Activated T-cell treated with anti-CD3 and anti-CD28 coated beads, Interleukin-2, amount 50 U/mL, for 4 hours (primary cell): ENCODE measurements at regions not wholly inside any gene's neighbourhood (a gene's known extent, or its start where the extent isn't known, plus 50 kb on each side); places are given as distances from the start of the nearest gene placed in this dataset.
"Not testable (repeated sequence)": the region's sequence is repeated elsewhere in the genome, so short reads cannot be mapped to it uniquely, and the experiment has no call there.

Source experiments
- ATAC-seq, 2 donors: fragments of 200-7000 bp; cut with Tn5 transposase; one replicate each; pipeline ENCODE4 v1.10.0; 2021
- DNase-seq: peaks from one replicate; pipeline ENCODE4 v3.0.0-alpha.2; 2020
- H3K27me3 Mint-ChIP-seq: one replicate; pipeline ENCODE4 v1.8.0; 2021; ENCODE audit warnings: low read depth, mixed read lengths
- H3K36me3 Mint-ChIP-seq: one replicate; pipeline ENCODE4 v1.8.0; 2022; ENCODE audit warnings: mixed read lengths; ENCODE audit not compliant: insufficient read depth
- H3K4me1 Mint-ChIP-seq: one replicate; pipeline ENCODE4 v1.8.0; 2021; ENCODE audit warnings: low read depth, mixed read lengths
- H3K4me3 Mint-ChIP-seq: one replicate; pipeline ENCODE4 v1.8.0; 2021; ENCODE audit warnings: mild to moderate bottlenecking, moderate library complexity, mixed read lengths
- H3K9me3 Mint-ChIP-seq: one replicate; pipeline ENCODE4 v1.8.0; 2021; ENCODE audit warnings: mixed read lengths

DNA sequence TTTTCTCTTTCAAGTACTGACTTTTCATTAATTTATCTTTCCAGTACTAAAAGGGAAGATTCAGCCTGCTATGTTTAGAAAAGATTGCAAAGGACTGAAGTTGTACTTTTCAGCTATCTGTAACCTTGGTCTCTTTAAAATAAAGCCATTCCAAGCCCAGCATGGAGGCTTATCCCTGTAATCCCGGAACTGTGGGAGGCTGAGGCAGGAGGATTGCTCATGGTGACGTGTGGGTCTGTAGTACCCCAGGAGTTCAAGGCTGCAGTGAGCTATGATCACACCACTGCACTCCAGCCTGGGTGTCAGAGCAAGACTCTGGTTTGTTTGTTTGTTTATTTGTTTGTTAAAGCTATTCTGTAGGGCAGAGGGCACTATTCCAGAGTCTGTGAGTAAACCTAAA is 50.6 kb upstream of the TMEM170B start:
- H3K27me3 Mint-ChIP-seq = no peaks in the 10 kb centered on the region
- DNase-seq = no peak
- H3K9me3 Mint-ChIP-seq = no peaks in the 10 kb centered on the region
- no peaks in the 10 kb centered on the region for H3K36me3 Mint-ChIP-seq
- H3K4me1 Mint-ChIP-seq = no peaks in the 10 kb centered on the region
- no peak for ATAC-seq
- no peak overlapping the region for H3K4me3 Mint-ChIP-seq

DNA sequence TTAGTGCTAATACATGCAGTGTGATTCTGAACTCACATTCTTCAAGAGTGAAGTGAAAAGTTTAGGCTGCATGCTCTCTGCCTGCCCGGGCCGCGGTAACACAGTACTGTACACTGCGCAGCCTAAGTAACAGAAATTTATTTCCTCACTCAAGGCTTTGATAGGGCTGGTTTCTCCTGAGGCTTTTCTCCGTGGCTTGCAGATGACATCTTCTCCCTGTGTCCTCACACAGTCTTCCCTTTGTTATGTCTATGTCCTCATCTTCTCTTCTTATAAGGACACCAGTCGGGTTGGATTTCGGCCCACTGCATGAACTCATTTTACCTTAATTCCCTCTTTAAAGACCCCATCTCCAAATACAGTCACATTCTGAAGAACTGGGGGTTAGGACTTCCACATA is 51.1 kb upstream of the TMEM170B start:
- no peaks in the 10 kb centered on the region for H3K27me3 Mint-ChIP-seq
- ATAC-seq (no peak), DNase-seq (no peak)
- H3K4me1 Mint-ChIP-seq = no peaks in the 10 kb centered on the region
- H3K36me3 Mint-ChIP-seq = no peaks in the 10 kb centered on the region
- H3K9me3 Mint-ChIP-seq = no peaks in the 10 kb centered on the region
- no peak overlapping the region for H3K4me3 Mint-ChIP-seq

DNA sequence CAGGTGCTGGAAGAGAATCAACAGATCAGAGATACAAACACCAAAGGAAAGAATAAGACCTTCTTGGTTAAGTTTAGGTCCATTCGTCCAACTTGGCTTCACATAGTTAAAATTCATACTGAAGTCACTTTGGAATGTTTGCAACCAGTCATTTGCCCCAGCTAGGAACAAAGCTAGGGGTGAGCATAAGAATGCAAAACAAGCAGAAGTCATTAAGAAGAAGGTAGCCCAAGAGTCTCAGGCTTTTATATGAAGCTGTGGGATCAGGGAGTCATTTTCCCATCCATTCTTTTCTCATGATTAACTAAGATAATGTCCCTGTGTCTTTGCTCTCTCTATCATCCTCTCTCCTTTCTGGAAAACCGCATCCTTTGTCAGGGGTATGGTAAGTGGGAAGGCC is 51.5 kb upstream of the TMEM170B start:
- Mint-ChIP-seq H3K36me3 (no peaks in the 10 kb centered on the region), H3K27me3 (no peaks in the 10 kb centered on the region), H3K9me3 (no peaks in the 10 kb centered on the region), H3K4me3 (no peak overlapping the region), H3K4me1 (no peaks in the 10 kb centered on the region)
- DNase-seq (no peak), ATAC-seq (no peak)

DNA sequence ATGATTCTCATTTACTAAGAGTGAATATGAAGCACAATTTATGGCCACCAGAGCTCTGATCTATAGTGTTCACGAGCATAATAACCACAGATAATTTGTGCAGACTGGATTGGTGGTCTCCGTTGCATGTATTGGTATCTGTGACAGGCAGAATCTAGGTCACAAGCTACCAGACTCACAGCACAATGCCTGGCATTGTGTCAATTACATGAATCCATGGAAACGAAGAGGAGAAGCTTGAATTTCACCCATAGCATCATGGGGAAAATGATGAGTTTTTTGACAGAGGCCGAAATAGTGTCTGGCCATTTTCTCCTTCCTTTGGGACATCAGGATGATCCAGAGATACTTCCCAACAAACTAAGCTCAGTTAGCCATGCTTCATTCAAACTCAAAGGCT is 52.3 kb upstream of the TMEM170B start:
- ATAC-seq (no peak), DNase-seq (no peak)
- Mint-ChIP-seq H3K4me1 (no peaks in the 10 kb centered on the region), H3K27me3 (no peaks in the 10 kb centered on the region), H3K9me3 (no peaks in the 10 kb centered on the region), H3K36me3 (no peaks in the 10 kb centered on the region), H3K4me3 (no peak overlapping the region)

DNA sequence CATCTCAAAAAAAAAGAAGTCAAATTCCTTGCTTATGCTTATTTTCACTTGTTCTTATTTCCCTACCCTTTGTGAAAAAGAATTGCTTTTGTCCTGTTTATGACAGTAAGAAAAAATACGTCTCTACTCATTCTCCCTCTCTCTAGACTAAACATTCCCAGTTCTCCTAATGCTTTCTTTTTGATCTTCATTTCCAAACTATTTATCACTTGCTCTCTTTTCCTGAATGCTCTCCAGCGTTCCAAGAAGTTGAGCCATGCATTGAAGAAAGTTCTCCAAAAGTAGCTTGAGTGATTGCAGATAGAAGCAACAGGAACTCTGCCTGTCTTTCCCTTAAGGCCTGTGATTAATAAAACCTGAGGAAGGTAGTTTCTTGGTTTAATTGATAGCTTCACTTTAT is 53.1 kb upstream of the TMEM170B start:
- ATAC-seq = no peak
- Mint-ChIP-seq H3K4me1 (no peaks in the 10 kb centered on the region), H3K36me3 (no peaks in the 10 kb centered on the region), H3K9me3 (no peaks in the 10 kb centered on the region), H3K4me3 (no peak overlapping the region), H3K27me3 (no peaks in the 10 kb centered on the region)
- DNase-seq = no peak

DNA sequence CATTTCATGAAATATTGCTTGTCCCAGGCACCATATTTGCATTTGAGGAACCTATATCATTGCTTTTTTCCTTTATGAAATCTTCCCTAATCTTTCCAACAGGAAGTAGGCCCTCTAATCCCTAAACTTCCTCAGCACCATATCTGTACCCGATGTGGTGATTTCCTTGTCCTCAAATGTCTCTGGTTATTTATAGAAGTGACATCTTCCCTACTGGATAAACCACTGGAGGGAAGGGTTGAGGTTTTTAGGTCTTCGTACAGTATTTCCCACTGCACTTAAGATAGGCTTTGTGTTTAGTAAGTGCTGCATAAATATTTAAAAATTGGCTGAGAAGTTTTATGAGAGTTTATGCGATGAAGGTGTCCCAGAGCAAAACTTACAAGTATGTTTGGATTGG is 54.9 kb upstream of the TMEM170B start:
- no peaks in the 10 kb centered on the region for H3K4me1 Mint-ChIP-seq
- H3K4me3 Mint-ChIP-seq = no peak overlapping the region
- H3K9me3 Mint-ChIP-seq = no peaks in the 10 kb centered on the region
- H3K27me3 Mint-ChIP-seq = no peaks in the 10 kb centered on the region
- no peaks in the 10 kb centered on the region for H3K36me3 Mint-ChIP-seq
- ATAC-seq (no peak), DNase-seq (no peak)

DNA sequence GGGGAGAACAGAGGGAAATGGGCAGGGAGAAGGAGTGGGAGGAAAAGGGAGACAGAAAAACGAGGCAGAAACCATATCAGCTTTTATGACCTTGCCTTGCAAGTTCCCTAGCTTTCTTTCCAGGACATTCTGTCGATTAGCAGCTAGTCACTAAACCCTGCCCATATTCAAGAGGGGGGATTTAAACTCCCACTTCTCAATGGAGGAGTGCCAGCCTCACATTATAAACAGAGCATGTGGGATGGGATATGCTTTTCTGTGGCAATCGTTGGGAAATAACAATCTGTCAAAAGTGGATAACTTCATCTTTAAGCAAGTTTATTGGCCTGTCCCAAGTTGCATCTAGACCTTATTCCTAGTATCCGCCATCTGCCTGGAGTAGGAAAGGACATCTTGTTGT is 57.0 kb upstream of the TMEM170B start:
- Mint-ChIP-seq H3K36me3 (no peaks in the 10 kb centered on the region), H3K4me1 (no peaks in the 10 kb centered on the region), H3K27me3 (peaks cover 9% of the 10 kb centered on the region), H3K9me3 (no peaks in the 10 kb centered on the region), H3K4me3 (no peak overlapping the region)
- no peak for ATAC-seq
- DNase-seq = no peak

DNA sequence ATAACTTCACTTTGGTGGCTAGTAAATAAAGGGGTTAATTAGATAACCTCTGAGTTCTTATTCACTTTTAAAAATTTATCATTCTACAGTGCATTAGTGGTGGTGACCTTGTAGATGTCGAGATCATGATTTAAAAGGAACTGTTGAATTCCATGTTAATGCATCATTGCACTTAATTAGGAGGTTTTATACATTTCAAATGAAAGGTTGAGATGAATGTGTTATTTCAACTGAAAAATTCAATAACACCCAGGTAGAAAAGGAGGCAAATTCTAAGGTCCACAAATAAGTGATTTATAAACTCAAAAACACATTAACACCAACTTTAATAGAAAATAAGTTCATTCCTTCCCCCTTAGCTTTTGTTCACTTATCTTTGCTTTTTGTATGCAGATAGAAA is 58.3 kb upstream of the TMEM170B start:
- no peaks in the 10 kb centered on the region for H3K9me3 Mint-ChIP-seq
- ATAC-seq (no peak), DNase-seq (no peak)
- H3K4me1 Mint-ChIP-seq = no peaks in the 10 kb centered on the region
- peaks cover 9% of the 10 kb centered on the region for H3K27me3 Mint-ChIP-seq
- H3K36me3 Mint-ChIP-seq = no peaks in the 10 kb centered on the region
- no peak overlapping the region for H3K4me3 Mint-ChIP-seq

DNA sequence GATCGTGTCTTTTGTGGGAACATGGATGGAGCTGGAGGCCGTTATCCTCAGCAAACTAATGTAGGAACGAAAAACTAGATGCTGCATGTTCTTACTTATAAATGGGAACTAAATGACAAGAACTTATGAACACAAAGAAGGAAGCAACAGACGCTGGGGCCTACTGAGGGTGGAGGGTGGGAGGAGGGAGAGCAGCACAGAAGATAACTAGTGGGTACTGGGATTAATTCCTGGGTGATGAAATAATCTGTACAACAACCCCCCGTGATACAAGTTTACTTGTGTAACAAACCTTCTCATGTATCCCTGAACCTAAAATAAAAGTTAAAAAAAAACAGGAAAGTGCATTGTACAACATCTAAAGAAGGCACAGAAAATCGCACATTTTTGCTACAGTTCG is 59.0 kb upstream of the TMEM170B start:
- Mint-ChIP-seq H3K9me3 (no peaks in the 10 kb centered on the region), H3K36me3 (no peaks in the 10 kb centered on the region), H3K4me1 (no peaks in the 10 kb centered on the region), H3K27me3 (peaks cover 9% of the 10 kb centered on the region), H3K4me3 (no peak overlapping the region)
- no peak for DNase-seq
- ATAC-seq = no peak

DNA sequence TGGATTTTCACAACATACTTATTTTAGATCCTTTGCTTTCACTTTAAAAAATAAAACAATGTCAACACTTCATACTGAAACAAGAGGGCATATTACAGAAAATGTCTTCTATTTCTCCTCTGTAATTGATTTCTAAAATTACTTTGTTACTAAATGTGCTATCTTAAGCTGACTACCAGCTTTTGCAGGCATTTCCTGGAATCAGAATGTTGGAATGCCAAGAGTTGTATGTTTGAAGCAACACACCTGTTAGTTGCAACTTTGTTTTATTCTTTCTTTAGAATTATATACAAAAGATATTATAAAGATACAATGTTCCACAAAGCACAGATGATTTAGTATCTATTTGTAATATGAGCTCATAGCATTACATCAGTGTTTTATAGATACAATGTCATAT is 62.5 kb upstream of the TMEM170B start:
- DNase-seq (no peak), ATAC-seq (no peak)
- Mint-ChIP-seq H3K4me1 (no peaks in the 10 kb centered on the region), H3K36me3 (no peaks in the 10 kb centered on the region), H3K27me3 (peaks cover 9% of the 10 kb centered on the region), H3K4me3 (no peak overlapping the region), H3K9me3 (no peaks in the 10 kb centered on the region)

DNA sequence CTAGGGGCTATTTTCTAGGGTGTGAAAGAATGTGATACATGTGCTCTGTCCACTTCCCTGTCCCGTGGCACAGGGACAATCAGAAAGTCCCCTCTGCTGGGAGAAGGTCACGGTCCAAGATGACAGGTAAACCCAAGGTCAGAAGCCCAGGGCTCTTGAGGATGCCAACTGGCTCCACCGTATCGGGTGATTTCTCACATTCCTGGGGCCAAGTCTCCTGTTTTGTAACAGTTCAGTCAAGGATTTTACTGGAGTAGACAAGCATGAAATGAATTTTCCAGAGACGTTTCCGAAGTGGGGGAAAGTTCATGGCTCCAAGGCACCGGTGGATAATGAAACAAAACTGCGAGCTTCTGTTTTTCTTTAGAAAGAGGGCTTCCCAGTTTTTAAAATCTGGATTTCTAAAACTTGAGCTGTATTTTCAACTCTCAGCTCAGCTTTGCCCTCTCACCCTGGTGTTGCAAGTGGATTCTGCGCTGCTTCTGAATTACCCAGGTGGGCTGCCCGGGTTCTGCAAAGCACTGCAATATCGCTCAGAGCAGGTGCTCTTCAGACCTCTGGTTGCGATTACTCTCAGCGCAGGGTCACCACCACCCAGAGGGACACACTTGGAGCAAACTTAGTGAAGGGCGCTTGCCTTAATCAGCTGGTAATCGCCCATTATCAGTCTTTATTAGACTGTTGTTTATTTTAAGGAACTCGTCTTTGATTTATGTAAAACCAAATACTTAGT is 64.4 kb upstream of the TMEM170B start:
- DNase-seq (no peak), ATAC-seq (no peak)
- H3K36me3 Mint-ChIP-seq = no peaks in the 10 kb centered on the region
- H3K4me1 Mint-ChIP-seq = peaks cover 3% of the 10 kb centered on the region
- H3K27me3 Mint-ChIP-seq = peaks cover 9% of the 10 kb centered on the region
- no peak overlapping the region for H3K4me3 Mint-ChIP-seq
- no peaks in the 10 kb centered on the region for H3K9me3 Mint-ChIP-seq

DNA sequence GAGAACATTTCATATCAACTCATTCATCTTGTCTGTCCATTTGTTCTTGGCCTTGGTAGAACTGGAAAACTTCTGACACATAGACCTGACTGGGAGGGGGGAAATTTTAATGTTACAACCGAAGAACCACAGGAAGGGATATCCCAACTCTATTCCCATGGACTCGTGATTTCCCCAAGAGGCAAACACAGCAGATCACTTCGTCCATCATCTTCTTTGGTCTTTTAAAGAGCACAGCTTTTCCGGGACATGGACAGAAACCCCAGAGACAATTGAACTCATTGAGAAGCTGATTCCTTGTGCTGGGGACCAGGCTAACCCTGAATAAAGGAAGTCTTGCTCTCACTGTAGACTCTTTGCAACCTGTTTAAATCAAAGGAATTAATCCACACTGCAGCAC is 66.3 kb upstream of the TMEM170B start:
- ATAC-seq (no peak), DNase-seq (no peak)
- Mint-ChIP-seq H3K4me1 (peaks cover 3% of the 10 kb centered on the region), H3K9me3 (no peaks in the 10 kb centered on the region), H3K4me3 (no peak overlapping the region), H3K27me3 (peaks cover 6% of the 10 kb centered on the region), H3K36me3 (no peaks in the 10 kb centered on the region)

DNA sequence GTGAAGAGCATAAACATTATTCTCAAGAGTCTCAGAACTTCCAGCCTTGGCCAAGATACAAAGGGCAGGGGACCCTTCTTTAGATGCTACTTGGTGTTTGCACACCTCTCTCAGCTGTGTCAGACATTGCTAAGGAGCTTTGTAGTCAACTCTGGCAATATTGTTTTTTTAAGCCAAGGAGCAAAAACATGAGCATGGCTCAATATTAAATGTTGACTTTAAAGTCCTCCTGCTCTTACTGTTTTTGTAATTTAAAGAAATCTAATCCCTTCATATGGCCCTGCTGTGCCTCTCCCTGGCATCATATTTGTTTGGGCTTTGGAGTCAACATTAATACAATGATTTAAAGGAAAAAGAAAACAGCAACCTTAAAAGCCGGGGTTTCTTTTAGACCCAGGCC is 67.9 kb upstream of the TMEM170B start:
- Mint-ChIP-seq H3K27me3 (no peaks in the 10 kb centered on the region), H3K36me3 (no peaks in the 10 kb centered on the region), H3K9me3 (no peaks in the 10 kb centered on the region), H3K4me1 (peaks cover 3% of the 10 kb centered on the region), H3K4me3 (no peak overlapping the region)
- ATAC-seq = no peak
- no peak for DNase-seq

DNA sequence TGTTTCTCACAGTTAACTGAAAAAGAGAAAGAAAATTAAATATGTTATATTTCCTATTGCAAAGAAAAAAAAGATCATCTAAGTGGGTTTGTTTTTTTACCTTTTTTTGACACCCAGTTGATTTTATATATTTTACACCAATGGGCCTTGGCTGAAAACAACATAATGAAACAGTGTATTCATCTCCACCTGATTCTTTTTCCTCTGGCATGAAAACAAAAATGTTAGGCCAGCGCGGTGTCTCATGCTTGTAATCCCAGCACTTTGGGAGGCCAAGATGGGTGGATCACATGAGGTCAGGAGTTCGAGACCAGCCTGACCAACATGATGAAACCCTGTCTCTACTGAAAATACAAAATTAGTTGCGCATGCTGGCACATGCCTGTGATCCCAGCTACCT is 69.3 kb upstream of the TMEM170B start:
- H3K9me3 Mint-ChIP-seq, H3K27me3 Mint-ChIP-seq, DNase-seq, H3K4me1 Mint-ChIP-seq, H3K36me3 Mint-ChIP-seq, H3K4me3 Mint-ChIP-seq, ATAC-seq: not testable (repeated sequence)

DNA sequence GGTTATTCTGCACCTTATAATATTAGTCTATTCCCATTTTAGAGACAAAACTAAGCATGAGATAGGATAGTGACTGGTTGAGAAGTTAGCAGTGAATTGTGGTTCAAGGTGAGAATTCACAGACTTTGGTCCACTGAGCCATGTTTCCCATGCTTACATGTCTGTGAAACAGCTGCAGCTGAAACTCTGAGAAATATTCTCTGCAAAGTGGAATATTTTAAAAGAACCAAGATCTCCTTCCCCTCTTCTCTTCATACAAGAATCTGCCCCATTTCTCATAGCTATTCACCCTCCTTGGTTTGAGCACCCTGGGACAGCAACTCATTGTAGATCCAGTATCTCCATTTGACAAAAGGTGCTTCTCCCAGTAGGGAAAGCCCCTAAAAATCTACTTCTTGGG is 70.2 kb upstream of the TMEM170B start:
- H3K4me1 Mint-ChIP-seq = peaks cover 3% of the 10 kb centered on the region
- no peaks in the 10 kb centered on the region for H3K9me3 Mint-ChIP-seq
- DNase-seq = no peak
- no peak overlapping the region for H3K4me3 Mint-ChIP-seq
- ATAC-seq = no peak
- no peaks in the 10 kb centered on the region for H3K36me3 Mint-ChIP-seq
- H3K27me3 Mint-ChIP-seq = no peaks in the 10 kb centered on the region

DNA sequence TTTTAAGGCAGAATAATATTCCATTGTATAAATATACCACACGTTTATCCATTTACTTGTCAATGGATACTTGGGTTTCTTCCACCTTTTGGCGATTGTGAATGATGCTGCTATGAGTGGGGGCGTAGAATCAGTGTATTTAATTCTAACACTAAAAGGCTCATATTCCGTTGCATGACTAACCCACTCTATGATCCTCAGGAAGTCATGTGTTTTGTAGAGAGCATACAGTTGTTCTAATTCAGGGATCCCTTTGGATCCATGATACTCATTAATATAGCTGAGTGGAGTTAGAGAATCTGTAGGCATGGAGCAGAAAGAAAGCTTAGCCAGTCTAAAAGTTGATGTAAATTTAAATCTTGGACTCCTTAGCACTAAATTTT is 74.2 kb upstream of the TMEM170B start:
- Mint-ChIP-seq H3K4me1 (peaks cover 31% of the 10 kb centered on the region), H3K4me3 (no peak overlapping the region), H3K36me3 (no peaks in the 10 kb centered on the region), H3K27me3 (no peaks in the 10 kb centered on the region), H3K9me3 (no peaks in the 10 kb centered on the region)
- DNase-seq (no peak), ATAC-seq (no peak)
